Endothelial cell of umbilical vein (primary cell): ENCODE measurements at regions not wholly inside any gene's neighbourhood (a gene's known extent, or its start where the extent isn't known, plus 50 kb on each side); places are given as distances from the start of the nearest gene placed in this dataset.

Experiments
- BruUV-seq: library from RNA; stranded (reverse); fragments of 400-500 nt; replicated peaks from 2 replicates; lab custom pipeline; 2021; lab: Mats Ljungman, UMichigan
- CTCF ChIA-PET: fragments of 300-600, 350-600 bp; sonication (Branson Sonifier 250); formaldehyde crosslinking; loops from one replicate; lab custom pipeline; 2021; ENCODE audit warnings: antibody characterized with exemption, inconsistent platforms; lab: Charles Lee
- POLR2A ChIA-PET: fragments of 300-600, 350-600 bp; sonication (Branson Sonifier 250); formaldehyde crosslinking; loops from one replicate; lab custom pipeline; 2021; ENCODE audit warnings: antibody characterized with exemption, inconsistent platforms; lab: Charles Lee
- DNase-seq: peaks from one replicate; pipeline ENCODE4 v3.0.0-alpha.2; 2011; ENCODE audit warnings: low read depth, low spot score
- FAIRE-seq: peaks from 2 replicates; lab custom pipeline; 2011; peaks lifted over from hg19 to GRCh38; lab: Jason Lieb, UNC
- H2AFZ ChIP-seq: 2 replicates; pipeline ENCODE4 v1.6.0; 2012; ENCODE audit warnings: low read depth, low read length, control low read depth, inconsistent platforms
- H3K27ac ChIP-seq: 2 replicates; pipeline ENCODE4 v1.5.1; 2011; ENCODE audit warnings: low read depth, mild to moderate bottlenecking, control low read depth, low read length, moderate library complexity; ENCODE audit not compliant: insufficient read depth
- H3K27me3 ChIP-seq, 2 experiments: 2 replicates each; pipeline versions ENCODE4 v1.6.0 to v1.6.1; 2011; ENCODE audit warnings: low read length in 2 of 2, mixed read lengths in 1 of 2; ENCODE audit not compliant: control insufficient read depth in 2 of 2, insufficient read depth in 2 of 2
- H3K36me3 ChIP-seq, 2 experiments: 2 replicates in 1 of 2; 3 replicates in 1 of 2; pipeline ENCODE4 v1.5.1; 2011; ENCODE audit warnings: low read length in 2 of 2, mild to moderate bottlenecking in 1 of 2, moderate library complexity in 1 of 2; ENCODE audit not compliant: control insufficient read depth in 2 of 2, insufficient read depth in 2 of 2; ENCODE audit errors: extremely low read depth in 1 of 2
- H3K4me1 ChIP-seq: 3 replicates; pipeline ENCODE4 v1.5.1; 2011; ENCODE audit warnings: mild to moderate bottlenecking, low read length; ENCODE audit not compliant: control insufficient read depth, insufficient read depth; ENCODE audit errors: extremely low read depth
- H3K4me2 ChIP-seq: 2 replicates; pipeline ENCODE4 v1.6.1; 2011; ENCODE audit warnings: low read length, control low read depth, mixed read lengths; ENCODE audit not compliant: insufficient read depth
- H3K4me3 ChIP-seq, 3 experiments: fragments of 200-600 bp in 1 of 3; sonication (generic), shearing (Covaris generic) in 1 of 3; replicated peaks in 1 of 3; 2 replicates each; pipeline ENCODE4 v1.5.1; 2011 to 2016; ENCODE audit warnings: control low read depth in 3 of 3, low read length in 3 of 3, mild to moderate bottlenecking in 2 of 3, inconsistent platforms in 1 of 3, low read depth in 1 of 3, moderate library complexity in 1 of 3; ENCODE audit not compliant: insufficient read depth in 1 of 3
- H3K79me2 ChIP-seq: 2 replicates; pipeline ENCODE4 v1.6.0; 2012; ENCODE audit warnings: low read length, inconsistent platforms; ENCODE audit not compliant: control insufficient read depth, insufficient read depth
- H3K9ac ChIP-seq: replicated peaks from 2 replicates; pipeline ENCODE3; 2011; ENCODE audit warnings: low read length, control low read depth; ENCODE audit not compliant: insufficient read depth; ENCODE audit errors: extremely low read depth
- H3K9me1 ChIP-seq: replicated peaks from 3 replicates; pipeline ENCODE4 v1.6.0; 2011; ENCODE audit warnings: mild to moderate bottlenecking, low read length; ENCODE audit not compliant: control insufficient read depth, insufficient read depth; ENCODE audit errors: extremely low read depth
- H3K9me3 ChIP-seq: replicated peaks from 2 replicates; pipeline ENCODE4 v1.5.1; 2012; ENCODE audit warnings: low read length, inconsistent platforms; ENCODE audit not compliant: control insufficient read depth, insufficient read depth
- H4K20me1 ChIP-seq: replicated peaks from 2 replicates; pipeline ENCODE3; 2011; ENCODE audit warnings: mild to moderate bottlenecking, low read length; ENCODE audit not compliant: control insufficient read depth, insufficient read depth; ENCODE audit errors: extremely low read depth
- EZH2 ChIP-seq: IDR thresholded peaks from 2 replicates; pipeline ENCODE4 v1.6.1; 2012; ENCODE audit warnings: borderline replicate concordance, low read depth, mild to moderate bottlenecking, moderate library complexity, low read length, inconsistent platforms; ENCODE audit not compliant: severe bottlenecking
- FOS ChIP-seq: IDR thresholded peaks from 2 replicates; pipeline ENCODE4 v1.6.1; 2011; ENCODE audit warnings: mild to moderate bottlenecking, low read length, moderate library complexity, borderline replicate concordance; ENCODE audit not compliant: insufficient read depth
- GATA2 ChIP-seq: IDR thresholded peaks from 2 replicates; pipeline ENCODE4 v1.7.0; 2011; ENCODE audit warnings: low read depth, mild to moderate bottlenecking, moderate library complexity, mixed read lengths, low read length; ENCODE audit not compliant: insufficient read length, insufficient read depth
- JUN ChIP-seq: IDR thresholded peaks from 2 replicates; pipeline ENCODE4 v1.6.1; 2011; ENCODE audit warnings: borderline replicate concordance, low read depth; ENCODE audit not compliant: insufficient read length, insufficient read depth
- MYC ChIP-seq: IDR thresholded peaks from one replicate; pipeline ENCODE4 v1.6.1; 2011; ENCODE audit warnings: mild to moderate bottlenecking, low read depth, low read length
- POLR2A ChIP-seq: IDR thresholded peaks from 2 replicates; pipeline ENCODE4 v1.6.1; 2012; ENCODE audit warnings: low read depth, mild to moderate bottlenecking, control low read depth, low read length
- POLR2AphosphoS5 ChIP-seq: IDR thresholded peaks from 2 replicates; pipeline ENCODE4 v1.6.1; 2012; ENCODE audit warnings: low read depth, mild to moderate bottlenecking, control low read depth, low read length, moderate library complexity; ENCODE audit not compliant: insufficient read depth
- dilution Hi-C: fragments of 300-500 bp; cut with MboI; formaldehyde crosslinking; loops from one replicate; pipeline ENCODE4 v1.15.0; 2019; ENCODE audit warnings: low sequenced_read_pairs; ENCODE audit not compliant: extremely low pct_ligation_motif_present
- intact Hi-C: fragments of 100-400 bp; cut with micrococcal nuclease; formaldehyde crosslinking; loops from one replicate; pipeline ENCODE4 v1.10.0; 2022
- TF ChIP-seq, protein P1 (sequence below): IDR thresholded peaks from 2 replicates; pipeline ENCODE4 v1.6.1; 2011; ENCODE audit not compliant: insufficient read depth, insufficient read length
- TF ChIP-seq, protein P2 (sequence below), 2 donors: IDR thresholded peaks; 1 replicate in 1 of 2; 2 replicates in 1 of 2; pipeline ENCODE4 v1.5.1; 2011; ENCODE audit warnings: low read length in 2 of 2, mild to moderate bottlenecking in 2 of 2, moderate library complexity in 2 of 2, control low read depth in 1 of 2, inconsistent platforms in 1 of 2, low read depth in 1 of 2; ENCODE audit not compliant: insufficient read depth in 1 of 2; ENCODE audit errors: extremely low read depth in 1 of 2

DNA sequence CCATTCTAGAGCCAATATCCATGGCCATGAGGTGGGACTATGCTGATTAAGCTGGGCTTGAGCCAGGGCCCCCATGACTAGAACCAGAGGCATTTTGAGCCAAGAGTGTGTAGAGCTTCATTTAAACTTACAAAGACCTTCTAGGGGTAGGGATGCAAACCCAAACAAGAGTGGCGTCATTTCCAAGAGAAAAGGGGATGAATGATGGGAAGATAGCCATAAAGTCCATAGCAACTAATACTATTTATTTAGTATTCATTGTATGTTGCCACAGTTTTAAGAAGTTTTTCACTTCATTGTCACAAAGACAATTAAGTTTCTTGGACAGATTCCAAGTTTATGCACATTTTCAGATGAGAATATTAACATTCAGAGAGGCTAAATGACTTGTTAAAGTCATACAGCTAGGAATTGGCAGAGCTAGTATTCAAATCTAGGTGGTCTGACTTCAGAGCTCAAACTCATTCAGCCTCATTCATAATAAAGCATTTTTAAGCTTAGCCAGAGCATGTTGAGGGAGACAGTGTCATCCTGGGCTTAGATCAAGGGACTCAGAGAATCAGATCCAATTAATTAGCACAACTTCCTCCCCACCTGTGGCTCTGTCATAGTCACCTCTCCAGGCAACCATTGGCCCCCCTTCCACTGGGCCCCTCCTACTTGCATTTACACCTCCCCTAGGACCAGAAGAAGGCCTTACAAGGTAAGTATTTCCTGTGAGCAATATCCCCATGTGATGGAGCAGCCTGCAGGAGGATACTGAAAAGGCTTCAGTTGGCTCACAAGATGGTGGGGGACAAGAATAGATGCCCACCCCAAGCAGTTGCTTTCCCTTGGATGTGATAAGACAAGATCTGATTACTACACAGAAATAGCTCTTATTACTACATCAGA lies 95.0 kb upstream of the PCSK1 start:
- POLR2A ChIA-PET = no interaction called here
- BruUV-seq = no TSS peak

More for the DNA sequence above, 95.0 kb upstream of the PCSK1 start:
- no peak overlapping the region for H2AFZ ChIP-seq
- FAIRE-seq (peak; percentile 61), DNase-seq (peak; percentile 57)
- TF ChIP-seq GATA2 = no peak
- TF ChIP-seq POLR2A = no peak
- TF ChIP-seq MYC = no peak
- no peak for TF ChIP-seq POLR2AphosphoS5
- no peak for TF ChIP-seq FOS
- TF ChIP-seq, protein P1, sequence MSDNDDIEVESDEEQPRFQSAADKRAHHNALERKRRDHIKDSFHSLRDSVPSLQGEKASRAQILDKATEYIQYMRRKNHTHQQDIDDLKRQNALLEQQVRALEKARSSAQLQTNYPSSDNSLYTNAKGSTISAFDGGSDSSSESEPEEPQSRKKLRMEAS = no peak
- no peak for TF ChIP-seq EZH2
- TF ChIP-seq, protein P2, sequence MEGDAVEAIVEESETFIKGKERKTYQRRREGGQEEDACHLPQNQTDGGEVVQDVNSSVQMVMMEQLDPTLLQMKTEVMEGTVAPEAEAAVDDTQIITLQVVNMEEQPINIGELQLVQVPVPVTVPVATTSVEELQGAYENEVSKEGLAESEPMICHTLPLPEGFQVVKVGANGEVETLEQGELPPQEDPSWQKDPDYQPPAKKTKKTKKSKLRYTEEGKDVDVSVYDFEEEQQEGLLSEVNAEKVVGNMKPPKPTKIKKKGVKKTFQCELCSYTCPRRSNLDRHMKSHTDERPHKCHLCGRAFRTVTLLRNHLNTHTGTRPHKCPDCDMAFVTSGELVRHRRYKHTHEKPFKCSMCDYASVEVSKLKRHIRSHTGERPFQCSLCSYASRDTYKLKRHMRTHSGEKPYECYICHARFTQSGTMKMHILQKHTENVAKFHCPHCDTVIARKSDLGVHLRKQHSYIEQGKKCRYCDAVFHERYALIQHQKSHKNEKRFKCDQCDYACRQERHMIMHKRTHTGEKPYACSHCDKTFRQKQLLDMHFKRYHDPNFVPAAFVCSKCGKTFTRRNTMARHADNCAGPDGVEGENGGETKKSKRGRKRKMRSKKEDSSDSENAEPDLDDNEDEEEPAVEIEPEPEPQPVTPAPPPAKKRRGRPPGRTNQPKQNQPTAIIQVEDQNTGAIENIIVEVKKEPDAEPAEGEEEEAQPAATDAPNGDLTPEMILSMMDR (IDR thresholded peaks at IDR 0.05; ENCODE audit: extremely low read depth in 1 of 2, insufficient read depth in 1 of 2, low read depth in 1 of 2, low read length in 2 of 2) = no peak
- no peak for TF ChIP-seq JUN
- H3K9ac ChIP-seq = no peak overlapping the region
- intact Hi-C loops (loop anchor here (2.0 kb wide), 1 partner anchor 39 kb away; no protein-coding TSS in a partner anchor), dilution Hi-C loops (no loop called here)
- no peaks in the 10 kb centered on the region for H3K27me3 ChIP-seq
- H3K27ac ChIP-seq = no peak overlapping the region
- no peaks in the 10 kb centered on the region for H3K36me3 ChIP-seq
- no peaks in the 10 kb centered on the region for H3K79me2 ChIP-seq
- H3K4me2 ChIP-seq = no peak overlapping the region
- no peaks in the 10 kb centered on the region for H3K9me3 ChIP-seq
- peaks cover 19% of the 10 kb centered on the region for H3K4me1 ChIP-seq
- CTCF ChIA-PET = interaction anchor here (1.2 to 1.7 kb wide), 5 partner anchors 10 to 183 kb away, joined by 3 to 7 read pairs (median 3); no protein-coding TSS in a partner anchor
- H3K4me3 ChIP-seq = no peak overlapping the region
- no peaks in the 10 kb centered on the region for H3K9me1 ChIP-seq
- no peaks in the 10 kb centered on the region for H4K20me1 ChIP-seq
